ENCODE measurements at regions not wholly inside any gene's neighbourhood (a gene's known extent, or its start where the extent isn't known, plus 50 kb on each side); places are given as distances from the start of the nearest gene placed in this dataset.
"Not testable (repeated sequence)": the region's sequence is repeated elsewhere in the genome, so short reads cannot be mapped to it uniquely, and the experiment has no call there.

- not testable (repeated sequence) for DNase-seq (ENCODE audit: low read depth)
These were observed 94.8 kb upstream of the BNIP2 start for GRCh38 chr15:59783774-59784520.

GRCh38 chr15:59779110-59779509 lies 90.0 kb upstream of the BNIP2 start:
- DNase-seq (ENCODE audit: low read depth): no peak

- no peak for DNase-seq (ENCODE audit: low read depth)
These were observed 75.7 kb upstream of the BNIP2 start for GRCh38 chr15:59764775-59765174.

- DNase-seq (ENCODE audit: low read depth): no peak
These were observed 73.4 kb upstream of the BNIP2 start for GRCh38 chr15:59762558-59762957.

- not testable (repeated sequence) for DNase-seq (ENCODE audit: low read depth)
These were observed 71.1 kb upstream of the BNIP2 start for GRCh38 chr15:59760256-59760655.

GRCh38 chr15:59751552-59752413 lies 62.7 kb upstream of the BNIP2 start:
- peak; percentile 4 for DNase-seq (ENCODE audit: low read depth)

- no peak for DNase-seq (ENCODE audit: low read depth)
These were observed 57.7 kb upstream of the BNIP2 start for GRCh38 chr15:59746777-59747176.

GRCh38 chr15:59741274-59741906 lies 52.3 kb upstream of the BNIP2 start:
- DNase-seq (ENCODE audit: low read depth): peak; percentile 16

- DNase-seq (ENCODE audit: low read depth): no peak
These were observed 50.6 kb upstream of the BNIP2 start for GRCh38 chr15:59739557-59740186.

All from iris pigment epithelial cell (primary cell).